SK-N-SH (cell line): ENCODE measurements at regions not wholly inside any gene's neighbourhood (a gene's known extent, or its start where the extent isn't known, plus 50 kb on each side); places are given as distances from the start of the nearest gene placed in this dataset.

Source experiments
- CTCF ChIA-PET: fragments of 300-600, 350-600 bp; formaldehyde crosslinking; extraction: SDS; loops from one replicate; lab custom pipeline; 2021; lab: Yijun Ruan, JAX
- POLR2A ChIA-PET: fragments of 350-600 bp; sonication (Branson Sonifier 250); formaldehyde crosslinking; extraction: SDS; loops from one replicate; lab custom pipeline; 2020; ENCODE audit warnings: antibody characterized with exemption, inconsistent platforms; lab: Yijun Ruan, JAX
- DNase-seq: peaks from one replicate; pipeline ENCODE4 v3.0.0; 2012
- H2AFZ ChIP-seq: fragments of 200-600 bp; sonication (generic); 2 replicates; pipeline ENCODE4 v1.8.1; 2016; ENCODE audit warnings: antibody characterized with exemption, mild to moderate bottlenecking, low read depth
- H3F3A ChIP-seq: fragments of 200-600 bp; sonication (generic); replicated peaks from 2 replicates; pipeline ENCODE3; 2016; ENCODE audit warnings: antibody characterized with exemption, mild to moderate bottlenecking; ENCODE audit not compliant: insufficient read depth
- H3K27ac ChIP-seq, 2 experiments: fragments of 200-500 bp in 1 of 2; fragments of 200-600 bp in 1 of 2; sonication (Bioruptor generic) in 1 of 2; sonication (generic), shearing (Covaris generic) in 1 of 2; 2 replicates each; pipeline versions ENCODE4 v1.5.1 to v1.6.1; 2014 to 2016; ENCODE audit warnings: low read depth in 2 of 2, inconsistent platforms in 1 of 2, low read length in 1 of 2, mild to moderate bottlenecking in 1 of 2, mixed read lengths in 1 of 2
- H3K27me3 ChIP-seq: fragments of 200-600 bp; sonication (generic), shearing (Covaris generic); 2 replicates; pipeline ENCODE4 v1.6.1; 2016; ENCODE audit warnings: mixed run types; ENCODE audit not compliant: insufficient read depth
- H3K36me3 ChIP-seq, 2 experiments: fragments of 200-500 bp in 1 of 2; fragments of 200-600 bp in 1 of 2; sonication (Bioruptor generic) in 1 of 2; sonication (generic) in 1 of 2; replicated peaks in 1 of 2; 2 replicates each; pipeline versions ENCODE3 to v1.5.1; 2014 to 2016; ENCODE audit warnings: low read length in 1 of 2, mild to moderate bottlenecking in 1 of 2; ENCODE audit not compliant: insufficient read depth in 2 of 2, control insufficient read depth in 1 of 2
- H3K4me1 ChIP-seq, 2 experiments: fragments of 200-500 bp in 1 of 2; fragments of 200-600 bp in 1 of 2; sonication (Bioruptor generic) in 1 of 2; sonication (generic), shearing (Covaris generic) in 1 of 2; 2 replicates each; pipeline versions ENCODE4 v1.5.1 to v1.6.1; 2014 to 2016; ENCODE audit warnings: low read depth in 1 of 2, low read length in 1 of 2, mixed run types in 1 of 2; ENCODE audit not compliant: insufficient read depth in 2 of 2, control insufficient read depth in 1 of 2
- H3K4me2 ChIP-seq: fragments of 200-600 bp; sonication (generic), shearing (Covaris generic); 2 replicates; pipeline ENCODE4 v1.6.1; 2017; ENCODE audit warnings: mixed run types
- H3K4me3 ChIP-seq, 2 experiments: fragments of 200-500 bp in 1 of 2; fragments of 200-600 bp in 1 of 2; sonication (Bioruptor generic) in 1 of 2; sonication (generic), shearing (Covaris generic) in 1 of 2; 2 replicates each; pipeline versions ENCODE4 v1.5.1 to v1.8.1; 2014 to 2016; ENCODE audit warnings: low read depth in 2 of 2, inconsistent platforms in 1 of 2, low read length in 1 of 2, mild to moderate bottlenecking in 1 of 2, mixed read lengths in 1 of 2, moderate library complexity in 1 of 2
- H3K79me2 ChIP-seq: fragments of 200-600 bp; sonication (generic); 2 replicates; pipeline ENCODE4 v1.8.1; 2017; ENCODE audit warnings: mild to moderate bottlenecking; ENCODE audit not compliant: insufficient read depth
- H3K9ac ChIP-seq: fragments of 200-600 bp; sonication (generic); 2 replicates; pipeline ENCODE4 v1.6.1; 2017; ENCODE audit warnings: mixed run types
- H3K9me2 ChIP-seq: fragments of 200-600 bp; sonication (generic); 2 replicates; pipeline ENCODE4 v1.6.1; 2017; ENCODE audit warnings: mixed run types
- H3K9me3 ChIP-seq: fragments of 200-600 bp; sonication (generic); 2 replicates; pipeline ENCODE4 v1.6.1; 2017; ENCODE audit warnings: mixed run types, mild to moderate bottlenecking, moderate library complexity
- H4K20me1 ChIP-seq: fragments of 200-600 bp; sonication (generic); 2 replicates; pipeline ENCODE4 v1.6.1; 2017; ENCODE audit warnings: mild to moderate bottlenecking, mixed run types; ENCODE audit not compliant: insufficient read depth
- CHD2 ChIP-seq: fragments of 150-350 bp; IDR thresholded peaks from 2 replicates; pipeline ENCODE4 v1.6.1; 2018; ENCODE audit warnings: low read length; ENCODE audit not compliant: partially characterized antibody
- EP300 ChIP-seq, 2 experiments: IDR thresholded peaks; 2 replicates each; pipeline versions ENCODE4 v1.4.0 to v1.6.1; 2012; ENCODE audit warnings: borderline replicate concordance in 1 of 2, low read depth in 1 of 2, low read length in 1 of 2
- FOSL2 ChIP-seq: IDR thresholded peaks from 2 replicates; pipeline ENCODE4 v1.4.0; 2012; ENCODE audit warnings: low read depth, mild to moderate bottlenecking, moderate library complexity, borderline replicate concordance
- FOXM1 ChIP-seq: IDR thresholded peaks from 2 replicates; pipeline ENCODE4 v1.4.0; 2012; ENCODE audit warnings: low read depth, mild to moderate bottlenecking
- GABPA ChIP-seq: IDR thresholded peaks from 2 replicates; pipeline ENCODE4 v1.4.0; 2012; ENCODE audit warnings: low read depth, mild to moderate bottlenecking
- JUND ChIP-seq: IDR thresholded peaks from 2 replicates; pipeline ENCODE4 v1.4.0; 2012
- MEF2A ChIP-seq: IDR thresholded peaks from 2 replicates; pipeline ENCODE4 v1.4.0; 2012; ENCODE audit warnings: low read depth, borderline replicate concordance
- POLR2AphosphoS5 ChIP-seq: IDR thresholded peaks from 2 replicates; pipeline ENCODE4 v1.6.1; 2012; ENCODE audit warnings: low read depth, low read length
- RXRA ChIP-seq: IDR thresholded peaks from 2 replicates; pipeline ENCODE4 v1.4.0; 2012; ENCODE audit warnings: low read depth, mild to moderate bottlenecking, borderline replicate concordance
- SIN3A ChIP-seq: IDR thresholded peaks from 2 replicates; pipeline ENCODE4 v1.6.1; 2012; ENCODE audit warnings: low read depth, mild to moderate bottlenecking, low read length, moderate library complexity, borderline replicate concordance
- SMC3 ChIP-seq: IDR thresholded peaks from 2 replicates; pipeline ENCODE4 v1.6.1; 2012; ENCODE audit warnings: low read depth, low read length, improper control_type of control experiment
- TCF12 ChIP-seq: IDR thresholded peaks from 2 replicates; pipeline ENCODE4 v1.4.0; 2012
- TEAD4 ChIP-seq: IDR thresholded peaks from 2 replicates; pipeline ENCODE4 v1.4.0; 2012; ENCODE audit warnings: mild to moderate bottlenecking, borderline replicate concordance; ENCODE audit not compliant: insufficient read depth
- USF1 ChIP-seq: IDR thresholded peaks from 2 replicates; pipeline ENCODE4 v1.4.0; 2012; ENCODE audit warnings: low read depth, borderline replicate concordance
- YY1 ChIP-seq: IDR thresholded peaks from 2 replicates; pipeline ENCODE4 v1.4.0; 2012; ENCODE audit warnings: low read depth, mild to moderate bottlenecking
- ZBTB33 ChIP-seq: IDR thresholded peaks from 2 replicates; pipeline ENCODE4 v1.4.0; 2012; ENCODE audit warnings: low read depth, borderline replicate concordance
- WGBS: methylation state at CpG from one replicate; pipeline ENCODE4 v1.1.6; 2017; ENCODE audit warnings: low lambda C conversion rate; 5-methylcytosine and 5-hydroxymethylcytosine counted together
- TF ChIP-seq, protein P1 (sequence below): IDR thresholded peaks from 2 replicates; pipeline ENCODE4; 2012

- H4K20me1 ChIP-seq: no peaks in the 10 kb centered on the region
- CTCF ChIA-PET: interaction anchor here (2.0 kb wide), 1 partner anchor 14 kb away, joined by 5 read pairs; no protein-coding TSS in a partner anchor
- H3K36me3 ChIP-seq: no peaks in the 10 kb centered on the region
- H3F3A ChIP-seq: no peaks in the 10 kb centered on the region
- no peak overlapping the region for H3K4me2 ChIP-seq
- H3K4me3 ChIP-seq: no peak overlapping the region
- H3K9me2 ChIP-seq: no peaks in the 10 kb centered on the region
- 60% methylated on average over 1 of the region's 1 CpG for WGBS
- TF ChIP-seq FOXM1 (no peak), USF1 (no peak), EP300 (IDR thresholded peaks at IDR 0.05; ENCODE audit: borderline replicate concordance in 1 of 2, low read depth in 1 of 2, low read length in 1 of 2) (no peak), ZBTB33 (no peak), RXRA (no peak), TCF12 (no peak), POLR2AphosphoS5 (no peak), TEAD4 (no peak), SIN3A (no peak), MEF2A (no peak), YY1 (no peak), SMC3 (no peak), CHD2 (no peak), JUND (no peak), GABPA (no peak)
- TF ChIP-seq, protein P1, sequence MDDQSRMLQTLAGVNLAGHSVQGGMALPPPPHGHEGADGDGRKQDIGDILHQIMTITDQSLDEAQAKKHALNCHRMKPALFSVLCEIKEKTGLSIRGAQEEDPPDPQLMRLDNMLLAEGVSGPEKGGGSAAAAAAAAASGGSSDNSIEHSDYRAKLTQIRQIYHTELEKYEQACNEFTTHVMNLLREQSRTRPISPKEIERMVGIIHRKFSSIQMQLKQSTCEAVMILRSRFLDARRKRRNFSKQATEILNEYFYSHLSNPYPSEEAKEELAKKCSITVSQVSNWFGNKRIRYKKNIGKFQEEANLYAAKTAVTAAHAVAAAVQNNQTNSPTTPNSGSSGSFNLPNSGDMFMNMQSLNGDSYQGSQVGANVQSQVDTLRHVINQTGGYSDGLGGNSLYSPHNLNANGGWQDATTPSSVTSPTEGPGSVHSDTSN: no peak
- no peaks in the 10 kb centered on the region for H3K79me2 ChIP-seq
- H3K27me3 ChIP-seq: no peaks in the 10 kb centered on the region
- H3K9ac ChIP-seq: no peak overlapping the region
- no peaks in the 10 kb centered on the region for H3K4me1 ChIP-seq
- no peak overlapping the region for H3K27ac ChIP-seq
- DNase-seq: no peak
- H3K9me3 ChIP-seq: no peaks in the 10 kb centered on the region
- POLR2A ChIA-PET: no interaction called here
- no peak overlapping the region for H2AFZ ChIP-seq
These were observed 82.2 kb downstream of the ATXN7L3B start for GRCh38 chr12:74619884-74620283.

DNA sequence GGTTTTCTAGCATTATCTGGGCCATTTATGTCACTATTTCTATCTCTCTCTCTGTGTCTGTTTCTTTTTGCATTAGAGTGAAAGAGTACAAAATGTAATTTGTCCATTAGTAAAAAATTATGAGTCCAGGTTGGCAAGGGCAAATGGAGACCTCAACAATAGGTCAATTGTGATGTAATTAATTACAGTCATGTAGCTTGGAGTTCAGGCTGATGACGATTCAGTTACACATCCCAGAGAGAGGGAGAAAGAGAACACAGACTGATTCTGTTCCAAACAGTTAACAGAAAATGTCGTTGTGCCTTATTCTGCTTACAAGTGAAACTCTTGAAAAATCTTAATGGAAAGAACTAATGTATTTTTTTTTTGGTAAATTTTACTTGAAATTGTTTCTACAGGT is 83.3 kb downstream of the ATXN7L3B start:
- H3K9ac ChIP-seq: no peak overlapping the region
- no peak overlapping the region for H2AFZ ChIP-seq
- H3K4me2 ChIP-seq: no peak overlapping the region
- no peak overlapping the region for H3K4me3 ChIP-seq
- no peaks in the 10 kb centered on the region for H3K9me2 ChIP-seq
- no peak for DNase-seq
- TF ChIP-seq CHD2: no peak
- TF ChIP-seq FOSL2: no peak
- no peak for TF ChIP-seq POLR2AphosphoS5
- H3K27me3 ChIP-seq: no peaks in the 10 kb centered on the region
- ChIA-PET CTCF (interaction anchor here (2.0 kb wide), 1 partner anchor 15 kb away, joined by 5 read pairs; no protein-coding TSS in a partner anchor), POLR2A (no interaction called here)
- H4K20me1 ChIP-seq: no peaks in the 10 kb centered on the region
- no peaks in the 10 kb centered on the region for H3K79me2 ChIP-seq
- H3K9me3 ChIP-seq: no peaks in the 10 kb centered on the region
- no peak overlapping the region for H3K27ac ChIP-seq
- WGBS: 1% methylated on average over 2 of the region's 2 CpGs
- no peaks in the 10 kb centered on the region for H3K4me1 ChIP-seq
- H3F3A ChIP-seq: no peaks in the 10 kb centered on the region
- no peaks in the 10 kb centered on the region for H3K36me3 ChIP-seq
